ENCODE measurements at regions not wholly inside any gene's neighbourhood (a gene's known extent, or its start where the extent isn't known, plus 50 kb on each side); places are given as distances from the start of the nearest gene placed in this dataset.

GRCh38 chr5:164237486-164237885 is 732.1 kb downstream of the MAT2B start:
- TF ChIP-seq EZH2phosphoT487 (IDR thresholded peaks at IDR 0.05; ENCODE audit: insufficient read depth, low read depth) (no peak), EZH2 (IDR thresholded peaks at IDR 0.05; ENCODE audit: insufficient read depth, poor library complexity, severe bottlenecking) (no peak)
